ENCODE measurements at regions not wholly inside any gene's neighbourhood (a gene's known extent, or its start where the extent isn't known, plus 50 kb on each side); places are given as distances from the start of the nearest gene placed in this dataset.

GRCh38 chr5:111636736-111637135, 120.3 kb downstream of the NREP start:
- peaks cover 4% of the 10 kb centered on the region; the same call in 1 of the 2 replicates for H3K9me3 ChIP-seq
- H3K36me3 ChIP-seq: no peaks in the 10 kb centered on the region
- no peak for TF ChIP-seq CTCF (IDR thresholded peaks at IDR 0.05; ENCODE audit: low read depth, low read length)
- DNase-seq: no peak
- H3K27me3 ChIP-seq: no peaks in the 10 kb centered on the region
- H3K4me1 ChIP-seq: no peaks in the 10 kb centered on the region
- H3K4me3 ChIP-seq (ENCODE audit: low read depth, low read length): no peak overlapping the region

GRCh38 chr5:111635916-111636570, 121.0 kb downstream of the NREP start:
- Histone ChIP-seq H3K9me3 (peaks cover 4% of the 10 kb centered on the region; the same call in 1 of the 2 replicates), H3K36me3 (no peaks in the 10 kb centered on the region), H3K4me1 (no peaks in the 10 kb centered on the region), H3K4me3 (ENCODE audit: low read depth, low read length) (no peak overlapping the region), H3K27me3 (no peaks in the 10 kb centered on the region)
- TF ChIP-seq CTCF (IDR thresholded peaks at IDR 0.05; ENCODE audit: low read depth, low read length): no peak
- DNase-seq: no peak

GRCh38 chr5:111635151-111635902, 121.7 kb downstream of the NREP start:
- Histone ChIP-seq H3K4me1 (no peaks in the 10 kb centered on the region), H3K36me3 (no peaks in the 10 kb centered on the region), H3K4me3 (ENCODE audit: low read depth, low read length) (no peak overlapping the region), H3K9me3 (peaks cover 4% of the 10 kb centered on the region; the same call in 1 of the 2 replicates), H3K27me3 (no peaks in the 10 kb centered on the region)
- no peak for DNase-seq
- TF ChIP-seq CTCF (IDR thresholded peaks at IDR 0.05; ENCODE audit: low read depth, low read length): no peak

- no peak for DNase-seq
- no peaks in the 10 kb centered on the region for H3K27me3 ChIP-seq
- no peaks in the 10 kb centered on the region for H3K36me3 ChIP-seq
- no peak overlapping the region for H3K4me3 ChIP-seq (ENCODE audit: low read depth, low read length)
- no peaks in the 10 kb centered on the region for H3K9me3 ChIP-seq
- TF ChIP-seq CTCF (IDR thresholded peaks at IDR 0.05; ENCODE audit: low read depth, low read length): no peak
- H3K4me1 ChIP-seq: no peaks in the 10 kb centered on the region; the same call in 1 of the 2 replicates
These were observed 119.0 kb upstream of the STARD4 start for GRCh38 chr5:111631328-111631727.

GRCh38 chr5:111628901-111629300, 116.6 kb upstream of the STARD4 start:
- H3K4me3 ChIP-seq (ENCODE audit: low read depth, low read length): no peak overlapping the region
- DNase-seq: no peak
- no peaks in the 10 kb centered on the region; the same call in 1 of the 2 replicates for H3K4me1 ChIP-seq
- H3K9me3 ChIP-seq: no peaks in the 10 kb centered on the region
- no peaks in the 10 kb centered on the region for H3K27me3 ChIP-seq
- no peak for TF ChIP-seq CTCF (IDR thresholded peaks at IDR 0.05; ENCODE audit: low read depth, low read length)
- H3K36me3 ChIP-seq: no peaks in the 10 kb centered on the region

GRCh38 chr5:111627862-111628261, 115.5 kb upstream of the STARD4 start:
- no peak for DNase-seq
- no peak for TF ChIP-seq CTCF (IDR thresholded peaks at IDR 0.05; ENCODE audit: low read depth, low read length)
- Histone ChIP-seq H3K27me3 (no peaks in the 10 kb centered on the region), H3K36me3 (no peaks in the 10 kb centered on the region), H3K4me3 (ENCODE audit: low read depth, low read length) (no peak overlapping the region), H3K4me1 (no peaks in the 10 kb centered on the region; the same call in 1 of the 2 replicates), H3K9me3 (no peaks in the 10 kb centered on the region)
